ENCODE measurements at regions not wholly inside any gene's neighbourhood (a gene's known extent, or its start where the extent isn't known, plus 50 kb on each side); places are given as distances from the start of the nearest gene placed in this dataset.

- H3K4me1 ChIP-seq (ENCODE audit: control insufficient read depth, insufficient read depth, low read length, unreplicated experiment) = no peaks in the 10 kb centered on the region
- no peaks in the 10 kb centered on the region for H3K79me2 ChIP-seq (ENCODE audit: control insufficient read depth, insufficient read depth, low read length, unreplicated experiment)
- H3K4me3 ChIP-seq (ENCODE audit: low read depth, low read length) = no peak overlapping the region
- no peak overlapping the region for H3K27ac ChIP-seq (ENCODE audit: low read depth, low read length)
- H3K27me3 ChIP-seq (ENCODE audit: insufficient read depth, low read length) = no peaks in the 10 kb centered on the region
- no peaks in the 10 kb centered on the region for H3K36me3 ChIP-seq (ENCODE audit: insufficient read depth, low read length)
- no peak overlapping the region for H2AFZ ChIP-seq (ENCODE audit: low read length, unreplicated experiment)
Observed at GRCh38 chr2:147325990-147326389, 518.8 kb upstream of the ACVR2A start.

GRCh38 chr2:147320146-147320545 is 524.7 kb upstream of the ACVR2A start:
- no peaks in the 10 kb centered on the region for H3K27me3 ChIP-seq (ENCODE audit: insufficient read depth, low read length)
- no peak overlapping the region for H3K4me3 ChIP-seq (ENCODE audit: low read depth, low read length)
- no peaks in the 10 kb centered on the region for H3K4me1 ChIP-seq (ENCODE audit: control insufficient read depth, insufficient read depth, low read length, unreplicated experiment)
- H3K36me3 ChIP-seq (ENCODE audit: insufficient read depth, low read length) = no peaks in the 10 kb centered on the region
- H3K79me2 ChIP-seq (ENCODE audit: control insufficient read depth, insufficient read depth, low read length, unreplicated experiment) = no peaks in the 10 kb centered on the region
- no peak overlapping the region for H3K27ac ChIP-seq (ENCODE audit: low read depth, low read length)
- H2AFZ ChIP-seq (ENCODE audit: low read length, unreplicated experiment) = no peak overlapping the region

DNA sequence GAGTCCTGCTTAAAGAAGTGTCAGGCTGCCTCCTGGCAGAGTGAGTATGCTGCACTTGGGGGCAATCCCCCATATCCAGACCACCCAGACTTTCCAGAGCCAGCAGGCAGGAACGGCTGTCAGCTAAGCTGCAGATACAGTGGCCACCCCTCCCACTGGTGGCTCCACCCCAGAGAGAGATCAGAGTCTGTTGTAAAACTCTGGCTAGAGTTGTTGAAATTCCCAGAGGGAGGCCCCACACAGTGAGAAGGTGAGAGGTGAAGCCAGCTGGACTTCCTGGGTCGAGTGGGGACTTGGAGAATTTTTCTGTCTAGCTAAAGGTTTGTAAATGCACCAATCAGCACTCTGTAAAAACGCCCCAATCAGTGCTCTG is 533.8 kb upstream of the ACVR2A start:
- H3K79me2 ChIP-seq (ENCODE audit: control insufficient read depth, insufficient read depth, low read length, unreplicated experiment) = no peaks in the 10 kb centered on the region

DNA sequence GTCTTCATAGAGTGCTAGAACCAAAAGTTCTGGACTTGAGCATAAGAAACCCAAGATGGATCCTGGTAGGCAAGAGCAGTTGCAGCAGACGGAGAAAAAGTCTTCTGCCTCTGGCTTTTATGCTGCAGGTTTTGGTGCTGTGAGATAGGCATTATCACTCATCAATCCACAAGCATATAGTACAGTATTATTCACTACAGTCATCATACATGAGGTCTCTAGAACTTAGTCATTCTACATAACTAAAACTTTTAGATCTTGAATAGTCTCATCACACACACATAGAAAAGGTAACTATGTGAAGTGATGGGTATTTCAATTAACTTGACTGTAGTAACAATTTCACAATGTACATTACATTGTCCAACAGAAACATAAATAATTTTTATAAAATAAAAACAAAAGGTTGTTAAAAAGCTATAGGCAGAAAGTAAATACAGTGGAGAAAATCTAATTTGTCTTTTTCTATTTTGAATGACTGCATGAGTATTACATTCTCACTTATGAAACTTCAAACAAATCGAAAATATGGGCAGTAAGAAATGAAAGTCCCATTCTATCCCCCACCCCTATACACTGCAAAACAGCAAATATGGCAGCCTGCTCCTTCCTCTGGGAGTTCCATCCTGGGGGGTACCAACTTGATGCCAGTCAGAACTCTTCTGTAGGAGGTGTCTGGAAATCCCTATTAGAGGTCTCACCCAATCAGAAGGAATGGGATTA is 534.3 kb upstream of the ACVR2A start:
- Histone ChIP-seq H3K4me1 (ENCODE audit: control insufficient read depth, insufficient read depth, low read length, unreplicated experiment) (no peaks in the 10 kb centered on the region), H3K79me2 (ENCODE audit: control insufficient read depth, insufficient read depth, low read length, unreplicated experiment) (no peaks in the 10 kb centered on the region), H3K27me3 (ENCODE audit: insufficient read depth, low read length) (no peaks in the 10 kb centered on the region), H2AFZ (ENCODE audit: low read length, unreplicated experiment) (no peak overlapping the region), H3K27ac (ENCODE audit: low read depth, low read length) (no peak overlapping the region), H3K4me3 (ENCODE audit: low read depth, low read length) (no peak overlapping the region), H3K36me3 (ENCODE audit: insufficient read depth, low read length) (no peaks in the 10 kb centered on the region)

More for the DNA sequence above, 533.8 kb upstream of the ACVR2A start:
- H3K4me1 ChIP-seq (ENCODE audit: control insufficient read depth, insufficient read depth, low read length, unreplicated experiment) = no peaks in the 10 kb centered on the region
- no peak overlapping the region for H3K4me3 ChIP-seq (ENCODE audit: low read depth, low read length)
- H3K36me3 ChIP-seq (ENCODE audit: insufficient read depth, low read length) = no peaks in the 10 kb centered on the region
- H3K27ac ChIP-seq (ENCODE audit: low read depth, low read length) = no peak overlapping the region
- H3K27me3 ChIP-seq (ENCODE audit: insufficient read depth, low read length) = no peaks in the 10 kb centered on the region
- H2AFZ ChIP-seq (ENCODE audit: low read length, unreplicated experiment) = no peak overlapping the region

GRCh38 chr2:147297820-147298219 is 547.0 kb upstream of the ACVR2A start:
- Histone ChIP-seq H3K27me3 (ENCODE audit: insufficient read depth, low read length) (no peaks in the 10 kb centered on the region), H3K4me1 (ENCODE audit: control insufficient read depth, insufficient read depth, low read length, unreplicated experiment) (no peaks in the 10 kb centered on the region), H3K4me3 (ENCODE audit: low read depth, low read length) (no peak overlapping the region), H3K36me3 (ENCODE audit: insufficient read depth, low read length) (no peaks in the 10 kb centered on the region), H2AFZ (ENCODE audit: low read length, unreplicated experiment) (no peak overlapping the region), H3K79me2 (ENCODE audit: control insufficient read depth, insufficient read depth, low read length, unreplicated experiment) (no peaks in the 10 kb centered on the region), H3K27ac (ENCODE audit: low read depth, low read length) (no peak overlapping the region)

DNA sequence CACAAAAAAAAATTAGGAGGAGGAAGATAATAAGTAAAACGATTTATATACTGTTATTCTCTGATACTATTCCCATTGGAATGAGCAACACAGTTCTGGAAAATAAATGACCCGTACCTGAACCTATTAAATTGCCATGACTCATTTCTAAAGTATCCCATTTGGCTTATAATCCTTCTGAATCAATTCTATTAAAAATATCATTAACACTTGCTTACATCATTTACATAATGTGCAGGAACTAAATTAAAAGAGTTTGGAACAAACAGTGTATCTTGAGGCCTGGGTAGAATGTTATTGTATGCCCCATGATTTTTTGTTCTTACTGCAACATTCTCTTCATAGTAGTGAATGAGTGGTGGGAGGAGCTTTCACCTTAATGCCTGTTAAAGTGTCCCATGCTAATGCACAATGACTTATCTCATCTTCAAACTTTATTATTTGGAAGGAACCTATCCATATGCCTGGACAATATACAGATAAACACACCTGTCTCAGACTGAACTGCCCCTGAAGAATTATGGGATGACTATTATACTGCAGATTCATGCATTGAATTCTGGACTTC is 549.9 kb upstream of the ACVR2A start:
- Histone ChIP-seq H3K4me1 (ENCODE audit: control insufficient read depth, insufficient read depth, low read length, unreplicated experiment) (no peaks in the 10 kb centered on the region), H3K27ac (ENCODE audit: low read depth, low read length) (no peak overlapping the region), H3K4me3 (ENCODE audit: low read depth, low read length) (no peak overlapping the region), H3K36me3 (ENCODE audit: insufficient read depth, low read length) (no peaks in the 10 kb centered on the region), H2AFZ (ENCODE audit: low read length, unreplicated experiment) (no peak overlapping the region), H3K79me2 (ENCODE audit: control insufficient read depth, insufficient read depth, low read length, unreplicated experiment) (no peaks in the 10 kb centered on the region), H3K27me3 (ENCODE audit: insufficient read depth, low read length) (no peaks in the 10 kb centered on the region)

DNA sequence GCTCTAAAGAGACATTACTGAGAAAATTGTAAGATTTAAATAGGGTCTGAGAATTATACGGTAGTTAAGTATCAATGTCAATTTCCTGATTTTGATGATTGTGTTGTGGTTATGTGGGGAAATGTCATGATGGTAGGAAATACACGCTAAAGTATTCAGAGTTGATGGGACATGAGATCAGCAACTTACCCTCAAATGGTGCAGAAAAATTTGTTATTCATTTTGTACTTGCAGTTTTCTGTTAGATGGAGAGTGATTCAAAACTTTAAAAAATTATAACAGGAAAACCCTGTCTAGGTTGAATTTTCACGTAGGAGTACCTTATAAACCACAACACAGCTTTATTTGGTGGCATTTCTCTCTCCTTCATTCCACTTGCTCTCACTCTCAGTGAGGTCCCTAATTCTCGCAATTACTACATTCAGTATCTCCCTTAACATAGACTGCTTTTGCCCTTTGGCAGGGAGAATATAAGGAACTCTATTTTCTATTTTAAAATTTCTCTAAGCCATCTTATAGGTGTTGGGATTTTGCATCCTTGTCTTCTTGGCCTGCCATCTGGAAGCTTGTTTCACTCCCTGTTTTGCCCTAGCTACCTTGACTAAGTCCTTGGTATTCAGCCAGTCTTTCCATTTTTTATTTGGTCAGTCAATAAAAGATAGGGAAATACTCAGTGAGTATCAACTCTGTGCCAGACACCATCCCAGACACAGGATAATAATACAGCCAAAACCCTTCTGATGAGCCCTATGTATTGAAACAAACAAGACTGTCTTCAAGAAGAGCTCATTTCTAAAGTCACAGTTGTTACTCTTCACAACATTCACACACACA is 550.6 kb upstream of the ACVR2A start:
- H3K36me3 ChIP-seq (ENCODE audit: insufficient read depth, low read length) = no peaks in the 10 kb centered on the region
- H2AFZ ChIP-seq (ENCODE audit: low read length, unreplicated experiment) = no peak overlapping the region
- H3K27me3 ChIP-seq (ENCODE audit: insufficient read depth, low read length) = no peaks in the 10 kb centered on the region
- H3K79me2 ChIP-seq (ENCODE audit: control insufficient read depth, insufficient read depth, low read length, unreplicated experiment) = no peaks in the 10 kb centered on the region
- no peak overlapping the region for H3K27ac ChIP-seq (ENCODE audit: low read depth, low read length)
- no peaks in the 10 kb centered on the region for H3K4me1 ChIP-seq (ENCODE audit: control insufficient read depth, insufficient read depth, low read length, unreplicated experiment)
- H3K4me3 ChIP-seq (ENCODE audit: low read depth, low read length) = no peak overlapping the region

DNA sequence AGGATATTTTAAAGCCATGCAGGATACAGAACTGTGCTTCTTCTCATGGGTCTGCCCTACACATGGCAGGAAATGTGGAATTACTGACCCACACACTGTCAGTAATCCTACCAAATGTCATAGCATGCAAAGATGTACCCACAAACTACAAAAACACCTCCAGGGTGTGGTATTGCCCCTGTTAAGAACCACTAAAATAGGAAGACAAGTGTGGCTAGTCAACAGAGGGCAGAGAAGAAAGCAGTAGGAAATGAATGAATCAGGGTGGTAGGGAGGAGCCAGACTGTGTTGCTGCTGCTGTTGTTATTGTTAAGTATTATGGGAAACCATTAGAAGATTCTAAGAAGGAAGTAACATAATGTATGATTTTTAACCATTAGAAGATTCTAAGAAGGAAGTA is 556.7 kb upstream of the ACVR2A start:
- no peak overlapping the region for H3K27ac ChIP-seq (ENCODE audit: low read depth, low read length)
- no peak overlapping the region for H2AFZ ChIP-seq (ENCODE audit: low read length, unreplicated experiment)

GRCh38 chr2:147275943-147276342 is 568.9 kb upstream of the ACVR2A start:
- H3K4me3 ChIP-seq (ENCODE audit: low read depth, low read length) = no peak overlapping the region
- H2AFZ ChIP-seq (ENCODE audit: low read length, unreplicated experiment) = no peak overlapping the region
- no peaks in the 10 kb centered on the region for H3K4me1 ChIP-seq (ENCODE audit: control insufficient read depth, insufficient read depth, low read length, unreplicated experiment)
- H3K36me3 ChIP-seq (ENCODE audit: insufficient read depth, low read length) = no peaks in the 10 kb centered on the region
- H3K27me3 ChIP-seq (ENCODE audit: insufficient read depth, low read length) = no peaks in the 10 kb centered on the region
- H3K27ac ChIP-seq (ENCODE audit: low read depth, low read length) = no peak overlapping the region
- no peaks in the 10 kb centered on the region for H3K79me2 ChIP-seq (ENCODE audit: control insufficient read depth, insufficient read depth, low read length, unreplicated experiment)

More for the DNA sequence above, 556.7 kb upstream of the ACVR2A start:
- no peaks in the 10 kb centered on the region for H3K79me2 ChIP-seq (ENCODE audit: control insufficient read depth, insufficient read depth, low read length, unreplicated experiment)
- H3K4me1 ChIP-seq (ENCODE audit: control insufficient read depth, insufficient read depth, low read length, unreplicated experiment) = no peaks in the 10 kb centered on the region
- no peak overlapping the region for H3K4me3 ChIP-seq (ENCODE audit: low read depth, low read length)
- H3K36me3 ChIP-seq (ENCODE audit: insufficient read depth, low read length) = no peaks in the 10 kb centered on the region
- no peaks in the 10 kb centered on the region for H3K27me3 ChIP-seq (ENCODE audit: insufficient read depth, low read length)

- Histone ChIP-seq H3K4me3 (ENCODE audit: low read depth, low read length) (no peak overlapping the region), H2AFZ (ENCODE audit: low read length, unreplicated experiment) (no peak overlapping the region), H3K27me3 (ENCODE audit: insufficient read depth, low read length) (no peaks in the 10 kb centered on the region), H3K4me1 (ENCODE audit: control insufficient read depth, insufficient read depth, low read length, unreplicated experiment) (no peaks in the 10 kb centered on the region), H3K79me2 (ENCODE audit: control insufficient read depth, insufficient read depth, low read length, unreplicated experiment) (no peaks in the 10 kb centered on the region), H3K27ac (ENCODE audit: low read depth, low read length) (no peak overlapping the region), H3K36me3 (ENCODE audit: insufficient read depth, low read length) (no peaks in the 10 kb centered on the region)
Observed at GRCh38 chr2:147273628-147274027, 571.2 kb upstream of the ACVR2A start.

DNA sequence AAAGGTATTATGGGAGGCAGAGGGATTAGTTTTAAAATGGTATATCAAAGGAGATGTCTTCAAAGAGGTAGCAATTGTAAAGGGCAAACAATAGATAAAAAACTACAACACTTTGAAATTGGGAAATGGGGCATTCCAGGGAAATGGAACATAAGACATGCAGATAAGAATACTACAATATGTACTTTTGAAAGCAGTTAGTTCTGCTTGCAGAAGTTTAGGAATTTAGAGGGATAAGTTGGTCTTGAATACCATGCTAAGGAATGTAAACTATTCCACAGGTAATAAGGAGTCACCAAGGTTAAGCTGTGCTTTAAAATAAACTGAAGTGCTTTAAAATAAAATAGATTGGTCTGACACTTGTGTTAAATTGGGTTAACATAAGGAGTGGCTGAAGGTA is 571.7 kb upstream of the ACVR2A start:
- Histone ChIP-seq H3K4me1 (ENCODE audit: control insufficient read depth, insufficient read depth, low read length, unreplicated experiment) (no peaks in the 10 kb centered on the region), H3K79me2 (ENCODE audit: control insufficient read depth, insufficient read depth, low read length, unreplicated experiment) (no peaks in the 10 kb centered on the region), H3K36me3 (ENCODE audit: insufficient read depth, low read length) (no peaks in the 10 kb centered on the region), H2AFZ (ENCODE audit: low read length, unreplicated experiment) (no peak overlapping the region), H3K27me3 (ENCODE audit: insufficient read depth, low read length) (no peaks in the 10 kb centered on the region), H3K27ac (ENCODE audit: low read depth, low read length) (no peak overlapping the region), H3K4me3 (ENCODE audit: low read depth, low read length) (no peak overlapping the region)
